Thymus (tissue), 11 donors: ENCODE measurements at regions not wholly inside any gene's neighbourhood (a gene's known extent, or its start where the extent isn't known, plus 50 kb on each side); places are given as distances from the start of the nearest gene placed in this dataset.

ENCODE experiments used
- DNase-seq, 9 donors: peaks; one replicate each; pipeline ENCODE4 v3.0.0-alpha.2; 2013; ENCODE audit warnings: low spot score in 9 of 9, low read depth in 6 of 9, missing footprints in 1 of 9
- H3K27ac ChIP-seq, 2 donors: one replicate each; pipeline ENCODE4 v1.5.1; 2013; ENCODE audit warnings: control low read depth in 1 of 2, low read depth in 1 of 2, low read length in 1 of 2, mild to moderate bottlenecking in 1 of 2, moderate library complexity in 1 of 2
- H3K27me3 ChIP-seq, 2 donors: one replicate each; pipeline ENCODE4 v1.5.1; 2013; ENCODE audit warnings: low read length in 1 of 2; ENCODE audit not compliant: control insufficient read depth in 2 of 2, insufficient read depth in 1 of 2
- H3K36me3 ChIP-seq, 2 donors: one replicate each; pipeline ENCODE4 v1.5.1; 2013; ENCODE audit warnings: low read length in 1 of 2, mild to moderate bottlenecking in 1 of 2, moderate library complexity in 1 of 2; ENCODE audit not compliant: control insufficient read depth in 2 of 2, insufficient read depth in 2 of 2
- H3K4me1 ChIP-seq, 2 donors: one replicate each; pipeline ENCODE4 v1.5.1; 2013; ENCODE audit warnings: low read length in 2 of 2; ENCODE audit not compliant: control insufficient read depth in 2 of 2, insufficient read depth in 2 of 2
- H3K4me3 ChIP-seq, 2 donors: one replicate each; pipeline ENCODE4 v1.5.1; 2013; ENCODE audit warnings: low read length in 2 of 2, control low read depth in 1 of 2, mild to moderate bottlenecking in 1 of 2
- H3K9me3 ChIP-seq, 2 donors: one replicate each; pipeline ENCODE4 v1.5.1; 2013; ENCODE audit warnings: low read length in 1 of 2, mild to moderate bottlenecking in 1 of 2; ENCODE audit not compliant: control insufficient read depth in 2 of 2, insufficient read depth in 1 of 2
- WGBS: extraction: QIAGEN DNeasy Blood & Tissue Kit; methylation state at CpG from one replicate; pipeline ENCODE4 v1.1.7; 2013; 5-methylcytosine and 5-hydroxymethylcytosine counted together
- donor health status: healthy.

GRCh38 chr1:56302878-56303277 is 276.5 kb downstream of the PLPP3 start:
- Histone ChIP-seq H3K27me3 (no peaks in the 10 kb centered on the region), H3K4me1 (no peaks in the 10 kb centered on the region), H3K9me3 (no peaks in the 10 kb centered on the region), H3K4me3 (no peak overlapping the region), H3K36me3 (no peaks in the 10 kb centered on the region), H3K27ac (no peak overlapping the region)
- no peak for DNase-seq
- WGBS = 95% methylated on average over 2 of the region's 2 CpGs

GRCh38 chr1:56301791-56302190 is 277.6 kb downstream of the PLPP3 start:
- WGBS = 95% methylated on average over 5 of the region's 5 CpGs
- no peak for DNase-seq
- Histone ChIP-seq H3K27ac (no peak overlapping the region), H3K4me3 (no peak overlapping the region), H3K27me3 (no peaks in the 10 kb centered on the region), H3K4me1 (peaks cover 0 to under 1% of the 10 kb centered on the region in 2 donors), H3K36me3 (no peaks in the 10 kb centered on the region), H3K9me3 (no peaks in the 10 kb centered on the region)

- no peaks in the 10 kb centered on the region for H3K27me3 ChIP-seq
- 96% methylated on average over 1 of the region's 1 CpG for WGBS
- H3K4me3 ChIP-seq = no peak overlapping the region
- no peak for DNase-seq
- peaks cover 4 to 10% of the 10 kb centered on the region in 2 donors for H3K4me1 ChIP-seq
- H3K27ac ChIP-seq = no peak overlapping the region
- no peaks in the 10 kb centered on the region for H3K9me3 ChIP-seq
- H3K36me3 ChIP-seq = no peaks in the 10 kb centered on the region
Measured at GRCh38 chr1:56300836-56301235, 278.5 kb downstream of the PLPP3 start.

- DNase-seq = no peak
- no peaks in the 10 kb centered on the region for H3K9me3 ChIP-seq
- no peaks in the 10 kb centered on the region for H3K36me3 ChIP-seq
- H3K27ac ChIP-seq = no peak overlapping the region
- H3K27me3 ChIP-seq = no peaks in the 10 kb centered on the region
- no peak overlapping the region for H3K4me3 ChIP-seq
- WGBS = 94% methylated on average over 2 of the region's 2 CpGs
- peaks cover 4 to 11% of the 10 kb centered on the region in 2 donors for H3K4me1 ChIP-seq
Measured at GRCh38 chr1:56298866-56299265, 280.5 kb downstream of the PLPP3 start.

GRCh38 chr1:56297904-56298303 is 281.5 kb downstream of the PLPP3 start:
- Histone ChIP-seq H3K27ac (no peak overlapping the region), H3K4me1 (peaks cover 4 to 11% of the 10 kb centered on the region in 2 donors), H3K36me3 (no peaks in the 10 kb centered on the region), H3K27me3 (no peaks in the 10 kb centered on the region), H3K4me3 (no peak overlapping the region), H3K9me3 (no peaks in the 10 kb centered on the region)
- 71% methylated on average over 2 of the region's 2 CpGs for WGBS
- no peak for DNase-seq

- WGBS = 97% methylated on average over 2 of the region's 2 CpGs
- H3K36me3 ChIP-seq = no peaks in the 10 kb centered on the region
- H3K4me1 ChIP-seq = peaks cover 4 to 11% of the 10 kb centered on the region in 2 donors
- no peak for DNase-seq
- no peak overlapping the region for H3K27ac ChIP-seq
- no peaks in the 10 kb centered on the region for H3K9me3 ChIP-seq
- H3K27me3 ChIP-seq = no peaks in the 10 kb centered on the region
- H3K4me3 ChIP-seq = no peak overlapping the region
Measured at GRCh38 chr1:56297208-56297607, 282.2 kb downstream of the PLPP3 start.

GRCh38 chr1:56295949-56296929 is 283.1 kb downstream of the PLPP3 start:
- H3K4me3 ChIP-seq = no peak overlapping the region
- H3K9me3 ChIP-seq = no peaks in the 10 kb centered on the region
- WGBS = 45% methylated on average over 4 of the region's 4 CpGs
- peaks cover 4 to 11% of the 10 kb centered on the region in 2 donors for H3K4me1 ChIP-seq
- H3K27ac ChIP-seq = no peak overlapping the region
- H3K27me3 ChIP-seq = no peaks in the 10 kb centered on the region
- no peaks in the 10 kb centered on the region for H3K36me3 ChIP-seq
- peak in 1 of 9 donors; percentile 14 for DNase-seq

GRCh38 chr1:56291374-56291919 is 287.9 kb downstream of the PLPP3 start:
- DNase-seq = no peak

GRCh38 chr1:56289260-56289659 is 290.1 kb downstream of the PLPP3 start:
- WGBS = 95% methylated on average over 1 of the region's 1 CpG
- peaks cover 0 to 3% of the 10 kb centered on the region in 2 donors for H3K4me1 ChIP-seq
- no peaks in the 10 kb centered on the region for H3K36me3 ChIP-seq
- H3K4me3 ChIP-seq = no peak overlapping the region
- no peaks in the 10 kb centered on the region for H3K9me3 ChIP-seq
- no peaks in the 10 kb centered on the region for H3K27me3 ChIP-seq
- no peak overlapping the region for H3K27ac ChIP-seq
- no peak for DNase-seq

More at GRCh38 chr1:56291374-56291919, 287.9 kb downstream of the PLPP3 start:
- 78% methylated on average over 5 of the region's 5 CpGs for WGBS
- Histone ChIP-seq H3K27ac (no peak overlapping the region), H3K36me3 (no peaks in the 10 kb centered on the region), H3K9me3 (no peaks in the 10 kb centered on the region), H3K4me1 (peaks cover under 1 to 7% of the 10 kb centered on the region in 2 donors), H3K27me3 (no peaks in the 10 kb centered on the region), H3K4me3 (no peak overlapping the region)
